Fibroblast of pulmonary artery (primary cell): ENCODE measurements at regions not wholly inside any gene's neighbourhood (a gene's known extent, or its start where the extent isn't known, plus 50 kb on each side); places are given as distances from the start of the nearest gene placed in this dataset.

Source experiments
- DNase-seq: peaks from one replicate; pipeline ENCODE4 v3.0.0-alpha.2; 2010; ENCODE audit warnings: low read depth
- H3K4me3 ChIP-seq: replicated peaks from 2 replicates; pipeline ENCODE4 v1.5.1; 2011; ENCODE audit warnings: low read depth, mild to moderate bottlenecking, control low read depth, low read length, moderate library complexity
- CTCF ChIP-seq: IDR thresholded peaks from 2 replicates; pipeline ENCODE4 v1.5.1; 2011; ENCODE audit warnings: mild to moderate bottlenecking, control low read depth, low read length, inconsistent platforms; ENCODE audit errors: missing control alignments

DNA sequence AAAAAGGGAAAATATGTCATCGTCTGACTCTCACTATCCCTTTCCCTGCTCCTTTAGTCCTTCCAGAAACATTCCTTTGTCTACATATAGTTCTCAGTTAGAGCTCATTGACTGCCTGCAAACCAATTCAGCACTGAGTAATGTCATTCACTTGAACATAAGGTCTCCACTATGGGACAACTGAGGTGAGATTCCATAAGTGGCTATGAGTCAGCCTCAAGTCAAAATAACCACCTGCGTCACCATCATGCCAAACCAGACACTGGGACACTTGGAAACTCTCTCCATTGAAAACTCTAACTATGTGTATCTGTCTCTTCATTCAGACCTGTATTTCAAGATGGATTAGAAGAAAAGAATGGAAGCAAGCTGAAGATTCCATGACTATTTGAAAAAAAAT lies 878.0 kb upstream of the PIK3C3 start:
- no peak overlapping the region for H3K4me3 ChIP-seq
- TF ChIP-seq CTCF: no peak
- DNase-seq: no peak

GRCh38 chr18:41075212-41075611 lies 879.8 kb upstream of the PIK3C3 start:
- no peak for TF ChIP-seq CTCF
- no peak overlapping the region for H3K4me3 ChIP-seq
- DNase-seq: peak; percentile 58

DNA sequence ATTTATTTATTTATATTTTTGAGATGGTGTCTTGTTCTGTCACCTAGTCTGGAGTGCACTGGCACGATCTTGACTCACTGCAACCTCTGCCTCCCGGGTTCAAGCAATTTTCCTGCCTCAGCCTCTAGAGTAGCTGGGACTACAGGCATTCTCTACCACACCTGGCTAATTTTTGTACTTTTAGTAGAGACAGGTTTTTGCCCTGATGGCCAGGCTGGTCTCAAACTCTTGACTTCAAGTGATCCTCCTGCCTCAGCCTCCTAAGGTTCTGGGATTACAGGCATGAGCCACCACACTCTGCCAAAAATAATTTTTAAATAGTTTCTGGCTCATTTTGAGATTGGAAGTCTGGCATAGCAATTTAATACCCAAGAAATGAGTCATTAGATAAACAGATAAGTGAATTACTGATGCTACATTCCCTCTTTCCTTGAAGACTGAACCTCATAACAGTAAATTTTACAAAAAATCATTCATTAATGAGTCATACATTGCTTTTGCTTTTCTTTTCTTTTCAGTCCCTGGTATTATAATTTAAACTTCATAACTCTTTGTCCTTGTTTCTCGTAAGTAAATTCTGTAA lies 881.6 kb upstream of the PIK3C3 start:
- peak; percentile 75 for DNase-seq
- no peak for TF ChIP-seq CTCF
- no peak overlapping the region for H3K4me3 ChIP-seq

DNA sequence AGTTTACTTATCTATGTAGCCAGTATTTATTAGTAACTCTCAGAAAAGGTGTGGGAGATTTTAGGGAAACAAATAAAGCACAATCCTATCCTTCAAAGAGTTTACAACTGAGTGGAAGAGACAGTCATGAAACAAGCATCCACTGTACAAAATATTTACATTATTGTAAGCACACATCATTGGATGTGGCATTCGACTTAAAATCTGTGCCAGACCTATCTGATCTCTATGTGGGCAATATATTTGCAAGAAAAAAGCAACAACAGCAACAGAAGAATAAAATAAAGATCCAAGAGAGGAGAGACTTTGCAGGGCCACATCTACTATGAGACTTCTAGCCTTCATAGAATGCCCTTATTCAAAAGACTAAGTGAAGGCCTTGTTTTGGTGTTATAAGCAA lies 882.1 kb upstream of the PIK3C3 start:
- H3K4me3 ChIP-seq: no peak overlapping the region
- DNase-seq: no peak
- TF ChIP-seq CTCF: no peak

GRCh38 chr18:41071826-41072225 lies 883.2 kb upstream of the PIK3C3 start:
- DNase-seq: no peak
- TF ChIP-seq CTCF: no peak
- H3K4me3 ChIP-seq: no peak overlapping the region

GRCh38 chr18:41069167-41069566 lies 885.9 kb upstream of the PIK3C3 start:
- no peak for DNase-seq
- TF ChIP-seq CTCF: no peak

DNA sequence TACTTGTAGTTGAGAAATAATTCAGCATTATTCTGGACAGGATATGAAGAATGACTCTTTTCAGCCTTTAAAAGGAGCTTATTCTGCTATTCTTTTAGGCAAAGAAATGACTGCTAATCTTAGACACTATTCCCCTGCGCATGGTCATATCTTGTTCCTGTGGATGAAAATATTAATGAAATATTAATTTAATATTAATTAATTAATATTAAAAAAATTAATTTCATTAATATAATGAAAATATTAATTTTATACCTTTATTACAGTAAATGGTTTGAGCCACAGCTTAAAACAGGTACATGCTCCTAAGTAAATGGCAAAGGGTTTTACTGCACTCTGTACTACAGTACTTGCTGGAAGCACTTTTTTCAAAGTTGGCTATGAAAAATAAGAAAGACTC lies 890.1 kb upstream of the PIK3C3 start:
- TF ChIP-seq CTCF: no peak
- DNase-seq: no peak
- no peak overlapping the region for H3K4me3 ChIP-seq

More at GRCh38 chr18:41069167-41069566, 885.9 kb upstream of the PIK3C3 start:
- H3K4me3 ChIP-seq: no peak overlapping the region
